ENCODE measurements at regions not wholly inside any gene's neighbourhood (a gene's known extent, or its start where the extent isn't known, plus 50 kb on each side); places are given as distances from the start of the nearest gene placed in this dataset.

GRCh38 chr16:16790597-16790996 is 411.7 kb downstream of the NPIPA7 start:
- no peak for DNase-seq (ENCODE audit: low spot score)

GRCh38 chr16:16791051-16791450 is 412.1 kb downstream of the NPIPA7 start:
- DNase-seq (ENCODE audit: low spot score) = no peak

GRCh38 chr16:16797239-16797638 is 418.3 kb downstream of the NPIPA7 start:
- no peak for DNase-seq (ENCODE audit: low spot score)

GRCh38 chr16:16798504-16798903 is 419.6 kb downstream of the NPIPA7 start:
- DNase-seq (ENCODE audit: low spot score) = no peak

- no peak for DNase-seq (ENCODE audit: low spot score)
Measured at GRCh38 chr16:16805809-16806208, 426.9 kb downstream of the NPIPA7 start.

- no peak for DNase-seq (ENCODE audit: low spot score)
Measured at GRCh38 chr16:16815641-16816040, 436.7 kb downstream of the NPIPA7 start.

GRCh38 chr16:16817196-16817595 is 438.3 kb downstream of the NPIPA7 start:
- no peak for DNase-seq (ENCODE audit: low spot score)

GRCh38 chr16:16821261-16821660 is 442.3 kb downstream of the NPIPA7 start:
- DNase-seq (ENCODE audit: low spot score) = no peak

- DNase-seq (ENCODE audit: low spot score) = no peak
Measured at GRCh38 chr16:16828913-16829398, 450.0 kb downstream of the NPIPA7 start.

GRCh38 chr16:16830401-16830800 is 451.5 kb downstream of the NPIPA7 start:
- DNase-seq (ENCODE audit: low spot score) = no peak

- DNase-seq (ENCODE audit: low spot score) = no peak
Measured at GRCh38 chr16:16830973-16831372, 452.0 kb downstream of the NPIPA7 start.

GRCh38 chr16:16833165-16833564 is 454.2 kb downstream of the NPIPA7 start:
- no peak for DNase-seq (ENCODE audit: low spot score)

GRCh38 chr16:16850274-16850673 is 471.3 kb downstream of the NPIPA7 start:
- DNase-seq (ENCODE audit: low spot score) = no peak

GRCh38 chr16:16857012-16857411 is 478.1 kb downstream of the NPIPA7 start:
- no peak for DNase-seq (ENCODE audit: low spot score)

GRCh38 chr16:16857603-16858283 is 478.8 kb downstream of the NPIPA7 start:
- no peak for DNase-seq (ENCODE audit: low spot score)

- peak; percentile 36 for DNase-seq (ENCODE audit: low spot score)
Measured at GRCh38 chr16:16861546-16861945, 482.6 kb downstream of the NPIPA7 start.

GRCh38 chr16:16863672-16864071 is 484.7 kb downstream of the NPIPA7 start:
- DNase-seq (ENCODE audit: low spot score) = no peak

- DNase-seq (ENCODE audit: low spot score) = no peak
Measured at GRCh38 chr16:16864536-16864935, 485.6 kb downstream of the NPIPA7 start.

GRCh38 chr16:16865374-16865773 is 486.4 kb downstream of the NPIPA7 start:
- no peak for DNase-seq (ENCODE audit: low spot score)

- DNase-seq (ENCODE audit: low spot score) = no peak
Measured at GRCh38 chr16:16867973-16868372, 489.0 kb downstream of the NPIPA7 start.

GRCh38 chr16:16868727-16869126 is 489.8 kb downstream of the NPIPA7 start:
- DNase-seq (ENCODE audit: low spot score) = no peak

GRCh38 chr16:16869746-16870145 is 490.8 kb downstream of the NPIPA7 start:
- no peak for DNase-seq (ENCODE audit: low spot score)

- DNase-seq (ENCODE audit: low spot score) = no peak
Measured at GRCh38 chr16:16871196-16871595, 492.3 kb downstream of the NPIPA7 start.

- no peak for DNase-seq (ENCODE audit: low spot score)
Measured at GRCh38 chr16:16877061-16877460, 498.1 kb downstream of the NPIPA7 start.
